Ectodermal cell (in vitro differentiated cells): ENCODE measurements at regions not wholly inside any gene's neighbourhood (a gene's known extent, or its start where the extent isn't known, plus 50 kb on each side); places are given as distances from the start of the nearest gene placed in this dataset.

Experiments
- H3K27ac ChIP-seq: 2 replicates; pipeline ENCODE4 v1.7.0; 2013; ENCODE audit warnings: mild to moderate bottlenecking, low read depth, low read length; ENCODE audit not compliant: insufficient read depth, poor library complexity, severe bottlenecking
- H3K27me3 ChIP-seq: 2 replicates; pipeline ENCODE4 v1.7.0; 2013; ENCODE audit warnings: mild to moderate bottlenecking, low read length; ENCODE audit not compliant: insufficient read depth, control insufficient read depth, poor library complexity, severe bottlenecking
- H3K36me3 ChIP-seq: one replicate; pipeline ENCODE4 v1.7.0; 2013; ENCODE audit warnings: low read length; ENCODE audit not compliant: control insufficient read depth, insufficient read depth
- H3K4me1 ChIP-seq: one replicate; pipeline ENCODE4 v1.7.0; 2013; ENCODE audit warnings: low read length; ENCODE audit not compliant: control insufficient read depth, insufficient read depth
- H3K4me3 ChIP-seq: 2 replicates; pipeline ENCODE4 v1.7.0; 2013; ENCODE audit warnings: low read depth, low read length, control low read depth; ENCODE audit not compliant: insufficient read depth
- H3K9me3 ChIP-seq: 2 replicates; pipeline ENCODE4 v1.7.0; 2013; ENCODE audit warnings: mild to moderate bottlenecking, low read length, moderate library complexity; ENCODE audit not compliant: control insufficient read depth
- WGBS, 2 experiments: methylation state at CpG; one replicate each; pipeline ENCODE4 v1.1.7; 2013; ENCODE audit warnings: missing lambda C conversion rate in 2 of 2; 5-methylcytosine and 5-hydroxymethylcytosine counted together

GRCh38 chr10:29033311-29033940 lies 255.4 kb upstream of the LYZL1 start:
- 91 to 95% methylated on average over 6 of the region's 6 CpGs for WGBS, 2 experiments
- Histone ChIP-seq H3K27me3 (no peaks in the 10 kb centered on the region), H3K9me3 (no peaks in the 10 kb centered on the region), H3K36me3 (no peaks in the 10 kb centered on the region), H3K4me1 (no peaks in the 10 kb centered on the region), H3K4me3 (no peak overlapping the region), H3K27ac (no peak overlapping the region)

GRCh38 chr10:29034592-29034991 lies 254.3 kb upstream of the LYZL1 start:
- H3K36me3 ChIP-seq, result no peaks in the 10 kb centered on the region
- H3K4me3 ChIP-seq, result no peak overlapping the region
- H3K27ac ChIP-seq, result no peak overlapping the region
- H3K27me3 ChIP-seq, result no peaks in the 10 kb centered on the region
- no peaks in the 10 kb centered on the region for H3K4me1 ChIP-seq
- no peaks in the 10 kb centered on the region for H3K9me3 ChIP-seq
- WGBS, 2 experiments, result 32 to 57% methylated on average over 3 to 5 of the region's 5 CpGs

GRCh38 chr10:29035721-29036120 lies 253.1 kb upstream of the LYZL1 start:
- Histone ChIP-seq H3K27ac (no peak overlapping the region), H3K4me3 (no peak overlapping the region), H3K36me3 (no peaks in the 10 kb centered on the region), H3K9me3 (no peaks in the 10 kb centered on the region), H3K27me3 (no peaks in the 10 kb centered on the region), H3K4me1 (no peaks in the 10 kb centered on the region)
- 93 to 96% methylated on average over 2 of the region's 2 CpGs for WGBS, 2 experiments

GRCh38 chr10:29037348-29038113 lies 251.3 kb upstream of the LYZL1 start:
- Histone ChIP-seq H3K36me3 (no peaks in the 10 kb centered on the region), H3K4me1 (no peaks in the 10 kb centered on the region), H3K9me3 (no peaks in the 10 kb centered on the region), H3K27ac (no peak overlapping the region), H3K4me3 (no peak overlapping the region), H3K27me3 (no peaks in the 10 kb centered on the region)
- 94 to 95% methylated on average over 12 of the region's 12 CpGs for WGBS, 2 experiments

GRCh38 chr10:29039091-29039490 lies 249.8 kb upstream of the LYZL1 start:
- Histone ChIP-seq H3K9me3 (no peaks in the 10 kb centered on the region), H3K27ac (no peak overlapping the region), H3K27me3 (no peaks in the 10 kb centered on the region), H3K4me3 (no peak overlapping the region), H3K4me1 (no peaks in the 10 kb centered on the region), H3K36me3 (no peaks in the 10 kb centered on the region)
- 89 to 93% methylated on average over 5 of the region's 5 CpGs for WGBS, 2 experiments

- no peaks in the 10 kb centered on the region for H3K36me3 ChIP-seq
- WGBS, 2 experiments, result 39 to 43% methylated on average over 2 of the region's 2 CpGs
- no peak overlapping the region for H3K27ac ChIP-seq
- H3K4me1 ChIP-seq, result no peaks in the 10 kb centered on the region
- H3K9me3 ChIP-seq, result no peaks in the 10 kb centered on the region
- H3K27me3 ChIP-seq, result no peaks in the 10 kb centered on the region
- H3K4me3 ChIP-seq, result no peak overlapping the region
These were observed 249.1 kb upstream of the LYZL1 start for GRCh38 chr10:29039677-29040189.

- WGBS, 2 experiments, result 96 to 99% methylated on average over 7 of the region's 7 CpGs
- Histone ChIP-seq H3K36me3 (no peaks in the 10 kb centered on the region), H3K27ac (no peak overlapping the region), H3K4me3 (no peak overlapping the region), H3K4me1 (no peaks in the 10 kb centered on the region), H3K27me3 (no peaks in the 10 kb centered on the region), H3K9me3 (no peaks in the 10 kb centered on the region)
These were observed 247.3 kb upstream of the LYZL1 start for GRCh38 chr10:29041616-29042015.

GRCh38 chr10:29048506-29048905 lies 240.4 kb upstream of the LYZL1 start:
- H3K27me3 ChIP-seq, result no peaks in the 10 kb centered on the region
- WGBS, 2 experiments, result 67% methylated on average over 1 of the region's 1 CpG; no CpG with 5 or more reads in 1 of the 2 experiments
- no peak overlapping the region for H3K27ac ChIP-seq
- no peaks in the 10 kb centered on the region for H3K36me3 ChIP-seq
- no peaks in the 10 kb centered on the region for H3K9me3 ChIP-seq
- H3K4me3 ChIP-seq, result no peak overlapping the region
- H3K4me1 ChIP-seq, result no peaks in the 10 kb centered on the region

- H3K36me3 ChIP-seq, result no peaks in the 10 kb centered on the region
- H3K27me3 ChIP-seq, result no peaks in the 10 kb centered on the region
- H3K4me3 ChIP-seq, result no peak overlapping the region
- WGBS, 2 experiments, result 58 to 62% methylated on average over 3 of the region's 3 CpGs
- no peak overlapping the region for H3K27ac ChIP-seq
- H3K4me1 ChIP-seq, result no peaks in the 10 kb centered on the region
- H3K9me3 ChIP-seq, result no peaks in the 10 kb centered on the region
These were observed 238.8 kb upstream of the LYZL1 start for GRCh38 chr10:29050081-29050480.

GRCh38 chr10:29055101-29055500 lies 233.8 kb upstream of the LYZL1 start:
- H3K27ac ChIP-seq, result no peak overlapping the region
- no peak overlapping the region for H3K4me3 ChIP-seq
- H3K4me1 ChIP-seq, result no peaks in the 10 kb centered on the region
- H3K9me3 ChIP-seq, result no peaks in the 10 kb centered on the region
- H3K27me3 ChIP-seq, result no peaks in the 10 kb centered on the region
- H3K36me3 ChIP-seq, result no peaks in the 10 kb centered on the region
- 83 to 86% methylated on average over 1 to 2 of the region's 2 CpGs for WGBS, 2 experiments
